SK-N-SH (cell line): ENCODE measurements at regions not wholly inside any gene's neighbourhood (a gene's known extent, or its start where the extent isn't known, plus 50 kb on each side); places are given as distances from the start of the nearest gene placed in this dataset.

Experiments used
- CHD2 ChIP-seq: fragments of 150-350 bp; IDR thresholded peaks from 2 replicates; pipeline ENCODE4 v1.6.1; 2018; ENCODE audit warnings: low read length; ENCODE audit not compliant: partially characterized antibody
- CTCF ChIP-seq: fragments of 200-600 bp; sonication (generic); IDR thresholded peaks from 2 replicates; pipeline ENCODE4 v1.6.1; 2017; ENCODE audit warnings: antibody characterized with exemption, mild to moderate bottlenecking, moderate library complexity
- ELF1 ChIP-seq: IDR thresholded peaks from 2 replicates; pipeline ENCODE4 v1.4.0; 2012
- EP300 ChIP-seq, 2 experiments: IDR thresholded peaks; 2 replicates each; pipeline versions ENCODE4 v1.4.0 to v1.6.1; 2012; ENCODE audit warnings: borderline replicate concordance in 1 of 2, low read depth in 1 of 2, low read length in 1 of 2
- EZH2phosphoT487 ChIP-seq: fragments of 200-600 bp; sonication (generic); IDR thresholded peaks from 2 replicates; pipeline ENCODE4 v1.6.1; 2017; ENCODE audit warnings: low read depth, mixed run types, mild to moderate bottlenecking, antibody characterized with exemption, moderate library complexity, borderline replicate concordance
- FOXJ3 ChIP-seq: sonication (generic); formaldehyde crosslinking; IDR thresholded peaks from 2 replicates; pipeline ENCODE4 v1.5.1; 2020; ENCODE audit warnings: mild to moderate bottlenecking, missing genetic modification reagents
- GATA2 ChIP-seq: sonication (generic); formaldehyde crosslinking; IDR thresholded peaks from 2 replicates; pipeline ENCODE4 v1.5.0; 2020; ENCODE audit warnings: mild to moderate bottlenecking, missing genetic modification reagents
- IRF3 ChIP-seq: fragments of 150-350 bp; IDR thresholded peaks from 2 replicates; pipeline ENCODE4 v1.6.1; 2016; ENCODE audit warnings: mild to moderate bottlenecking, low read depth, low read length
- MAX ChIP-seq: IDR thresholded peaks from 2 replicates; pipeline ENCODE4 v1.4.0; 2012; ENCODE audit warnings: low read depth
- MEF2A ChIP-seq: IDR thresholded peaks from 2 replicates; pipeline ENCODE4 v1.4.0; 2012; ENCODE audit warnings: low read depth, borderline replicate concordance
- MXI1 ChIP-seq: IDR thresholded peaks from 2 replicates; pipeline ENCODE4 v1.6.1; 2012; ENCODE audit warnings: mild to moderate bottlenecking, low read depth, low read length, improper control_type of control experiment
- NFIC ChIP-seq: IDR thresholded peaks from 2 replicates; pipeline ENCODE4 v1.4.0; 2012; ENCODE audit warnings: borderline replicate concordance
- NRF1 ChIP-seq: IDR thresholded peaks from 2 replicates; pipeline ENCODE4 v1.6.1; 2012; ENCODE audit warnings: low read depth, mild to moderate bottlenecking, low read length
- PBX3 ChIP-seq: IDR thresholded peaks from 2 replicates; pipeline ENCODE4; 2012
- POLR2AphosphoS5 ChIP-seq: IDR thresholded peaks from 2 replicates; pipeline ENCODE4 v1.6.1; 2012; ENCODE audit warnings: low read depth, low read length
- RAD21 ChIP-seq: IDR thresholded peaks from 2 replicates; pipeline ENCODE4 v1.6.1; 2012; ENCODE audit warnings: mild to moderate bottlenecking, low read length
- RCOR1 ChIP-seq: fragments of 150-350 bp; IDR thresholded peaks from 2 replicates; pipeline ENCODE4 v1.6.1; 2017; ENCODE audit warnings: antibody characterized with exemption, low read length
- RFX5 ChIP-seq: IDR thresholded peaks from 2 replicates; pipeline ENCODE4 v1.6.1; 2012; ENCODE audit warnings: mild to moderate bottlenecking, improper control_type of control experiment, low read length
- RXRA ChIP-seq: IDR thresholded peaks from 2 replicates; pipeline ENCODE4 v1.4.0; 2012; ENCODE audit warnings: low read depth, mild to moderate bottlenecking, borderline replicate concordance
- TEAD4 ChIP-seq: IDR thresholded peaks from 2 replicates; pipeline ENCODE4 v1.4.0; 2012; ENCODE audit warnings: mild to moderate bottlenecking, borderline replicate concordance; ENCODE audit not compliant: insufficient read depth
- USF2 ChIP-seq: fragments of 150-350 bp; IDR thresholded peaks from 2 replicates; pipeline ENCODE4 v1.6.1; 2017; ENCODE audit warnings: antibody characterized with exemption, low read length, low read depth, borderline replicate concordance
- ZBTB33 ChIP-seq: IDR thresholded peaks from 2 replicates; pipeline ENCODE4 v1.4.0; 2012; ENCODE audit warnings: low read depth, borderline replicate concordance

- no peak for TF ChIP-seq EZH2phosphoT487
- no peak for TF ChIP-seq CTCF
- peak; percentile 82 for TF ChIP-seq MAX
- TF ChIP-seq GATA2 (CRISPR knock-in tag) = no peak
- TF ChIP-seq EP300 (IDR thresholded peaks at IDR 0.05; ENCODE audit: borderline replicate concordance in 1 of 2, low read depth in 1 of 2, low read length in 1 of 2) = peak; percentile 48 to 99; a peak in 3 of 4 replicates
- no peak for TF ChIP-seq RCOR1
- TF ChIP-seq NFIC = peak; percentile 85
- no peak for TF ChIP-seq IRF3
- TF ChIP-seq POLR2AphosphoS5 = peak; percentile 86; the same call in 1 of the 2 replicates
- TF ChIP-seq USF2 = no peak
- no peak for TF ChIP-seq CHD2
- no peak for TF ChIP-seq FOXJ3 (CRISPR knock-in tag)
- TF ChIP-seq TEAD4 = peak; percentile 97
- TF ChIP-seq MEF2A = peak; percentile 99
- TF ChIP-seq NRF1 = no peak
- TF ChIP-seq RXRA = peak; percentile 92
- peak; percentile 24; the same call in 1 of the 2 replicates for TF ChIP-seq ELF1
- peak; percentile 83 for TF ChIP-seq ZBTB33
- peak; percentile 95 for TF ChIP-seq PBX3
- TF ChIP-seq RAD21 = no peak
- TF ChIP-seq MXI1 = no peak
- TF ChIP-seq RFX5 = no peak
These were observed 458.6 kb upstream of the KLF6 start (continued) for GRCh38 chr10:4243651-4244050.
